ENCODE measurements at regions not wholly inside any gene's neighbourhood (a gene's known extent, or its start where the extent isn't known, plus 50 kb on each side); places are given as distances from the start of the nearest gene placed in this dataset.

DNA sequence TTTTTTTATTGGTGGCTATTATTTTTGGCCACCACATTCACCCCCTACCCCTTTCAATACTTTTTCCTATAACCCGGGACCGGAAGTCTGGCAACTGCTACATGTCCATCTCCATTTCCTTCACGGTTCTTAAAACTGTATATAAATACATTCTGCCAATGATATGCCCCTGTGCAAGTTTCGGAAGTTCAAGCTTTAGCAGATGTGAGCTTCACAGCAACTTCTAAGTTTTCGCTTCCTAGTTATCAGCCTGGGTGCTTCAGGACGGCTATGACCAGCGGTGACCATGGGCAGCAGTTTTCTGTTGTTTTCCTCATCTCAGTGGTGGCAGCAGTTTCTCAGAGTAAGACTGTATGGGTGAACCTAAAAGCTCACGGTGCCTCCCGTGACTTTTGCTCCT lies 153.5 kb upstream of the NFE2L3 start:
- H4K20me1 ChIP-seq (ENCODE audit: insufficient read depth), result no peaks in the 10 kb centered on the region
- H3K27me3 ChIP-seq (ENCODE audit: insufficient read depth, low read length), result no peaks in the 10 kb centered on the region
- no peak overlapping the region for H2AFZ ChIP-seq (ENCODE audit: low read depth, low read length, poor library complexity, severe bottlenecking)
- no peaks in the 10 kb centered on the region for H3K79me2 ChIP-seq (ENCODE audit: insufficient read depth, low read length)
- no peaks in the 10 kb centered on the region for H3K4me1 ChIP-seq (ENCODE audit: control insufficient read depth in 1 of 2, insufficient read depth in 2 of 2, low read length in 2 of 2)
- no peak for ATAC-seq
- H3K27ac ChIP-seq (ENCODE audit: low read depth, low read length), result no peak overlapping the region
- H3K9ac ChIP-seq (ENCODE audit: low read length), result no peak overlapping the region
- no peaks in the 10 kb centered on the region for H3K9me3 ChIP-seq (ENCODE audit: control insufficient read depth in 1 of 2, insufficient read depth in 1 of 2, low read depth in 1 of 2, low read length in 2 of 2)
- no peak overlapping the region for H3K4me3 ChIP-seq (replicated peaks in 1 of 2; ENCODE audit: low read depth in 1 of 2, low read length in 2 of 2)
- POLR2A ChIA-PET, result no interaction called here
- H3K36me3 ChIP-seq (ENCODE audit: control insufficient read depth in 1 of 2, insufficient read depth in 2 of 2, low read length in 2 of 2), result no peaks in the 10 kb centered on the region
- RAD21 ChIA-PET (ENCODE audit: low non-redundant PET in 1 of 2, low total read pairs in 2 of 2, uncharacterized antibody in 2 of 2, unreplicated experiment in 2 of 2), result no interaction called here
- BruUV-seq (replicated peaks), result no TSS peak
- H3K9me2 ChIP-seq (ENCODE audit: insufficient read depth), result no peaks in the 10 kb centered on the region
- intact Hi-C loops (cut with micrococcal nuclease), result no loop called here
- H3K4me2 ChIP-seq (ENCODE audit: low read length), result no peak overlapping the region
- no peak for TF ChIP-seq EGR1 (IDR thresholded peaks at IDR 0.05; ENCODE audit: low read depth)
- no peak for TF ChIP-seq EZH2phosphoT487 (IDR thresholded peaks at IDR 0.05; ENCODE audit: borderline replicate concordance)
- no peak for TF ChIP-seq SRF (IDR thresholded peaks at IDR 0.05; ENCODE audit: low read depth)
- no peak for TF ChIP-seq JUND (IDR thresholded peaks at IDR 0.05)
- no peak for TF ChIP-seq EZH2 (IDR thresholded peaks at IDR 0.05)
- TF ChIP-seq MAX (IDR thresholded peaks at IDR 0.05), result no peak
- TF ChIP-seq, protein P1, sequence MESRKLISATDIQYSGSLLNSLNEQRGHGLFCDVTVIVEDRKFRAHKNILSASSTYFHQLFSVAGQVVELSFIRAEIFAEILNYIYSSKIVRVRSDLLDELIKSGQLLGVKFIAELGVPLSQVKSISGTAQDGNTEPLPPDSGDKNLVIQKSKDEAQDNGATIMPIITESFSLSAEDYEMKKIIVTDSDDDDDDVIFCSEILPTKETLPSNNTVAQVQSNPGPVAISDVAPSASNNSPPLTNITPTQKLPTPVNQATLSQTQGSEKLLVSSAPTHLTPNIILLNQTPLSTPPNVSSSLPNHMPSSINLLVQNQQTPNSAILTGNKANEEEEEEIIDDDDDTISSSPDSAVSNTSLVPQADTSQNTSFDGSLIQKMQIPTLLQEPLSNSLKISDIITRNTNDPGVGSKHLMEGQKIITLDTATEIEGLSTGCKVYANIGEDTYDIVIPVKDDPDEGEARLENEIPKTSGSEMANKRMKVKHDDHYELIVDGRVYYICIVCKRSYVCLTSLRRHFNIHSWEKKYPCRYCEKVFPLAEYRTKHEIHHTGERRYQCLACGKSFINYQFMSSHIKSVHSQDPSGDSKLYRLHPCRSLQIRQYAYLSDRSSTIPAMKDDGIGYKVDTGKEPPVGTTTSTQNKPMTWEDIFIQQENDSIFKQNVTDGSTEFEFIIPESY (IDR thresholded peaks at IDR 0.05; ENCODE audit: extremely low read depth, insufficient replicate concordance, low read length), result no peak
- TF ChIP-seq YY1 (IDR thresholded peaks at IDR 0.05; ENCODE audit: extremely low read depth, insufficient replicate concordance, low read depth, low read length), result no peak
- TF ChIP-seq FOSL1 (IDR thresholded peaks at IDR 0.05; ENCODE audit: low read depth), result no peak
- TF ChIP-seq ZNF274 (IDR thresholded peaks at IDR 0.05; ENCODE audit: low read depth, low read length), result no peak
- DNase-seq (ENCODE audit: low read depth, low spot score), result no peak
- CTCF ChIA-PET, result no interaction called here

Data from HCT116 (cell line).